Fibroblast of the aortic adventitia (primary cell): ENCODE measurements at regions not wholly inside any gene's neighbourhood (a gene's known extent, or its start where the extent isn't known, plus 50 kb on each side); places are given as distances from the start of the nearest gene placed in this dataset.
A peak's percentile ranks its signal among the peaks of the same experiment; 100 is the strongest.

Source experiments
- DNase-seq: peaks from one replicate; pipeline ENCODE4 v3.0.0-alpha.2; 2010; ENCODE audit warnings: low read depth
- H3K4me3 ChIP-seq: 2 replicates; pipeline ENCODE4 v1.5.1; 2011; ENCODE audit warnings: low read depth, mild to moderate bottlenecking, control low read depth, low read length, moderate library complexity
- CTCF ChIP-seq: IDR thresholded peaks from 2 replicates; pipeline ENCODE4 v1.5.1; 2011; ENCODE audit warnings: mild to moderate bottlenecking, low read length, control low read depth, inconsistent platforms; ENCODE audit not compliant: insufficient read depth

- TF ChIP-seq CTCF: no peak
- peak; percentile 20 for DNase-seq
- no peak overlapping the region for H3K4me3 ChIP-seq
These were observed 115.8 kb downstream of the NUFIP1 start for GRCh38 chr13:44873461-44873860.

- H3K4me3 ChIP-seq: no peak overlapping the region
- DNase-seq: no peak
These were observed 116.5 kb downstream of the NUFIP1 start for GRCh38 chr13:44872751-44873150.

GRCh38 chr13:44870456-44870929 lies 118.8 kb downstream of the NUFIP1 start:
- TF ChIP-seq CTCF: no peak
- DNase-seq: no peak
- no peak overlapping the region for H3K4me3 ChIP-seq

More at GRCh38 chr13:44872751-44873150, 116.5 kb downstream of the NUFIP1 start:
- no peak for TF ChIP-seq CTCF

- DNase-seq: no peak
- H3K4me3 ChIP-seq: no peak overlapping the region
- no peak for TF ChIP-seq CTCF
These were observed 120.1 kb downstream of the NUFIP1 start for GRCh38 chr13:44869167-44869566.

- no peak overlapping the region for H3K4me3 ChIP-seq
- TF ChIP-seq CTCF: no peak
- no peak for DNase-seq
These were observed 120.9 kb downstream of the NUFIP1 start for GRCh38 chr13:44868397-44868796.

- H3K4me3 ChIP-seq: no peak overlapping the region
- peak; percentile 16 for DNase-seq
- no peak for TF ChIP-seq CTCF
These were observed 121.4 kb downstream of the NUFIP1 start for GRCh38 chr13:44867825-44868224.

- no peak for DNase-seq
- TF ChIP-seq CTCF: no peak
- no peak overlapping the region for H3K4me3 ChIP-seq
These were observed 122.8 kb downstream of the NUFIP1 start for GRCh38 chr13:44866411-44866911.
